ENCODE measurements at regions not wholly inside any gene's neighbourhood (a gene's known extent, or its start where the extent isn't known, plus 50 kb on each side); places are given as distances from the start of the nearest gene placed in this dataset.
"Not testable (repeated sequence)": the region's sequence is repeated elsewhere in the genome, so short reads cannot be mapped to it uniquely, and the experiment has no call there.

- peak; percentile 70 for DNase-seq (ENCODE audit: extremely low read depth, low read depth)
- TF ChIP-seq, protein P1, sequence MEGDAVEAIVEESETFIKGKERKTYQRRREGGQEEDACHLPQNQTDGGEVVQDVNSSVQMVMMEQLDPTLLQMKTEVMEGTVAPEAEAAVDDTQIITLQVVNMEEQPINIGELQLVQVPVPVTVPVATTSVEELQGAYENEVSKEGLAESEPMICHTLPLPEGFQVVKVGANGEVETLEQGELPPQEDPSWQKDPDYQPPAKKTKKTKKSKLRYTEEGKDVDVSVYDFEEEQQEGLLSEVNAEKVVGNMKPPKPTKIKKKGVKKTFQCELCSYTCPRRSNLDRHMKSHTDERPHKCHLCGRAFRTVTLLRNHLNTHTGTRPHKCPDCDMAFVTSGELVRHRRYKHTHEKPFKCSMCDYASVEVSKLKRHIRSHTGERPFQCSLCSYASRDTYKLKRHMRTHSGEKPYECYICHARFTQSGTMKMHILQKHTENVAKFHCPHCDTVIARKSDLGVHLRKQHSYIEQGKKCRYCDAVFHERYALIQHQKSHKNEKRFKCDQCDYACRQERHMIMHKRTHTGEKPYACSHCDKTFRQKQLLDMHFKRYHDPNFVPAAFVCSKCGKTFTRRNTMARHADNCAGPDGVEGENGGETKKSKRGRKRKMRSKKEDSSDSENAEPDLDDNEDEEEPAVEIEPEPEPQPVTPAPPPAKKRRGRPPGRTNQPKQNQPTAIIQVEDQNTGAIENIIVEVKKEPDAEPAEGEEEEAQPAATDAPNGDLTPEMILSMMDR (IDR thresholded peaks at IDR 0.05; ENCODE audit: low read depth, low read length) = no peak
Observed at GRCh38 chr20:53774461-53775203, 181.0 kb upstream of the ZNF217 start.

- DNase-seq (ENCODE audit: extremely low read depth, low read depth) = peak; percentile 84
Observed at GRCh38 chr20:53773792-53774401, 180.3 kb upstream of the ZNF217 start.

DNA sequence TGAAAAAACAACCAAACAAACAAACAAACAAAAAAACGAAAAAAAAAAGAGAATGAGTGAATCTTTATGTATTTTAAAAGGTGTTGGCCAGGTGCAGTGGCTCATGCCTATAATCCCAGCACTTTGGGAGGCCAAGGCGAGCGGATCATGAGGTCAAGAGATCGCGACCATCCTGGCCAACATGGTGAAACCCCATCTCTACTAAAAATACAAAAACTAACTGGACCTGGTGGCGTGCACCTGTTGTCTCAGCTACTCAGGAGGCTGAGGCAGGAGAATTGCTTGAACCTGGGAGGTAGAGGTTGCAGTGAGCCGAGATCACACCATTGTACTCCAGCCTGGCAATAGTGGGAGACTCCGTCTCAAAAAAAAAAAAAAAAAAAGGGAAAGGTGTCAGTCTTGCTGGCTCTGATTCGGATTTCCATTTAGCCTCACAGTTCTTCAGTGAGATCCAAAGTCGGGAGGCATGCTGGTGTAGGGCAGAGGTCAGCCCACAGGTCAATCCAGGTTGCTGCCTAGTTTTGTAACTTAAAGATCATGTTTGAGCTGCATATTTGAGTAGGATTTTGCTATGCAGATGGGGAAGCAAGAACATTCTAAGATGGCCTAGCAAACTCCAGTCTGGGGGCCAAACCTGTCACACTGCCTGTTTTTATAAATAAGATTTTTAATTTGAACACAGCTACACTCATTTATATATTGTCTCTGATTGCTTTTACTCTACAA is 179.6 kb upstream of the ZNF217 start:
- DNase-seq (ENCODE audit: extremely low read depth, low read depth) = not testable (repeated sequence)

More at GRCh38 chr20:53773792-53774401, 180.3 kb upstream of the ZNF217 start:
- TF ChIP-seq, protein P1 (IDR thresholded peaks at IDR 0.05; ENCODE audit: low read depth, low read length) = no peak

- DNase-seq (ENCODE audit: extremely low read depth, low read depth) = no peak
- TF ChIP-seq, protein P1 (IDR thresholded peaks at IDR 0.05; ENCODE audit: low read depth, low read length) = no peak
Observed at GRCh38 chr20:53769041-53769440, 175.4 kb upstream of the ZNF217 start.

GRCh38 chr20:53768329-53768728 is 174.7 kb upstream of the ZNF217 start:
- TF ChIP-seq, protein P1 (IDR thresholded peaks at IDR 0.05; ENCODE audit: low read depth, low read length) = no peak
- DNase-seq (ENCODE audit: extremely low read depth, low read depth) = no peak

- TF ChIP-seq, protein P1 (IDR thresholded peaks at IDR 0.05; ENCODE audit: low read depth, low read length) = no peak
- DNase-seq (ENCODE audit: extremely low read depth, low read depth) = no peak
Observed at GRCh38 chr20:53767206-53767930, 173.7 kb upstream of the ZNF217 start.

- TF ChIP-seq, protein P1 (IDR thresholded peaks at IDR 0.05; ENCODE audit: low read depth, low read length) = no peak
- DNase-seq (ENCODE audit: extremely low read depth, low read depth) = no peak
Observed at GRCh38 chr20:53764415-53764800, 170.8 kb upstream of the ZNF217 start.
